ENCODE measurements at regions not wholly inside any gene's neighbourhood (a gene's known extent, or its start where the extent isn't known, plus 50 kb on each side); places are given as distances from the start of the nearest gene placed in this dataset.

DNA sequence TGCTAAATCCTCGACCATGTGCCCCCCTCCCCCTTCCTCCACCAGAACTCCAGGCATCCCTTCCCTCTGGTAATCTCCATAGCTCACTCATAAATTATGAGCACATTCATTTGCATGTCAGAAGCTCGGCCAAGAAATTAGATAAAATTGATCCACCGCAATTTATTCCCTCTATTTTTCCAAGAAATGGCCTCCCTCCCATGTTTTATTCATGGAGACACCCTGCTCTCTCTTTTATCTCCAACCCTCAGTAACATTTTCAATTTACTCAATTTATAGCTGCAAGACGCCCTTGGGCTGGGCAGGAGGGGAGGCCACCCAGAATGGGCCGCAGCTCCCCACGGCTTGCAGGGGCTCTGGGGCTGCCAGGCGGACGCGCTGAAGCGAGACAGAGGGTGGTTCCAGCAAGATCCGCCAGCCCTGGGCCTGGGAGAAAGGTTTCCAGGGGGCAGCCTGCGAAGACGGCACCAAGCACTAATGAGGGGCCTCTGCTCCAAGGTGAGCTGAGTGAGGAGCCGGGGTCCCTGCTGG, 54.7 kb upstream of the ZNF423 start:
- Mint-ChIP-seq H3K27me3 (peaks cover 3% of the 10 kb centered on the region), H3K4me3 (no peak overlapping the region), H3K36me3 (ENCODE audit: low read depth) (no peaks in the 10 kb centered on the region), H3K9me3 (no peaks in the 10 kb centered on the region), H3K27ac (no peak overlapping the region), H3K4me1 (ENCODE audit: low read depth) (no peaks in the 10 kb centered on the region)
- no peak for DNase-seq
- ChIA-PET POLR2A (no interaction called here), CTCF (interaction anchor here (1.1 kb wide), 1 partner anchor 53 kb away, joined by 3 read pairs; no protein-coding TSS in a partner anchor)
- no peak for ATAC-seq
- TF ChIP-seq CTCF (IDR thresholded peaks at IDR 0.05), result no peak
- intact Hi-C loops (cut with micrococcal nuclease), result no loop called here

DNA sequence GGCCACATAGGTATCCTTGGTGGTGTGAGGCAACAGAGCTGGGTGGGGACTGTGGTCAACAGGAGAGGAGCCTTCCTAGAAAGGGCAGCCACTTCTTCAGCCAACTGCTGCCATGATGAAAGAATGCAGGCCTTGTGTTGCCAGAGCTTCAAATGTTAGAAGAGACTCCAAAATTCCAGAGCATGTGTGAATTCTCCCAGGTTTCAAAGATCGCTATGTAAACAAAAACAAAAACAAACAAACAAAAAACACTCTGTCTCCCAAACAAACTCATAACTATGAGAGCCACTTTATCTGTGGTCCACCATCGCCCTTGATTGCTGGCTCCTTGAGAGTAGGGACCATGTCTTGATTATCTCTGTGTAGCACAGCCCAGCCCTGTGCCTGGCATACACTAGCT, 55.5 kb upstream of the ZNF423 start:
- ATAC-seq (no peak), DNase-seq (no peak)
- Mint-ChIP-seq H3K27me3 (peaks cover 3% of the 10 kb centered on the region), H3K4me3 (no peak overlapping the region), H3K9me3 (no peaks in the 10 kb centered on the region), H3K36me3 (ENCODE audit: low read depth) (no peaks in the 10 kb centered on the region), H3K27ac (no peak overlapping the region), H3K4me1 (ENCODE audit: low read depth) (no peaks in the 10 kb centered on the region)
- TF ChIP-seq CTCF (IDR thresholded peaks at IDR 0.05), result no peak
- POLR2A ChIA-PET, result no interaction called here
- intact Hi-C loops (cut with micrococcal nuclease), result no loop called here
- CTCF ChIA-PET, result no interaction called here

GRCh38 chr16:49912721-49913120, 56.8 kb upstream of the ZNF423 start:
- intact Hi-C loops (cut with micrococcal nuclease), result no loop called here
- Mint-ChIP-seq H3K27ac (no peak overlapping the region), H3K27me3 (peaks cover 3% of the 10 kb centered on the region), H3K9me3 (no peaks in the 10 kb centered on the region), H3K4me1 (ENCODE audit: low read depth) (no peaks in the 10 kb centered on the region), H3K4me3 (no peak overlapping the region), H3K36me3 (ENCODE audit: low read depth) (no peaks in the 10 kb centered on the region)
- no peak for TF ChIP-seq CTCF (IDR thresholded peaks at IDR 0.05)
- ChIA-PET CTCF (interaction anchor here (1.3 kb wide), 1 partner anchor 9 kb away, joined by 3 read pairs; no protein-coding TSS in a partner anchor), POLR2A (no interaction called here)
- ATAC-seq (no peak), DNase-seq (no peak)

GRCh38 chr16:49913720-49914119, 57.8 kb upstream of the ZNF423 start:
- ChIA-PET CTCF (interaction anchor here (0.7 to 1.3 kb wide), 2 partner anchors 8 to 1227 kb away, joined by 3 read pairs; no protein-coding TSS in a partner anchor), POLR2A (no interaction called here)
- DNase-seq, result no peak
- H3K27me3 Mint-ChIP-seq, result peaks cover 3% of the 10 kb centered on the region
- H3K4me1 Mint-ChIP-seq (ENCODE audit: low read depth), result no peaks in the 10 kb centered on the region
- no peak overlapping the region for H3K4me3 Mint-ChIP-seq
- no peaks in the 10 kb centered on the region for H3K9me3 Mint-ChIP-seq
- no peak for TF ChIP-seq CTCF (IDR thresholded peaks at IDR 0.05)
- H3K36me3 Mint-ChIP-seq (ENCODE audit: low read depth), result no peaks in the 10 kb centered on the region
- intact Hi-C loops (cut with micrococcal nuclease), result no loop called here
- ATAC-seq, result no peak
- H3K27ac Mint-ChIP-seq, result no peak overlapping the region

GRCh38 chr16:49914657-49915056, 58.7 kb upstream of the ZNF423 start:
- CTCF ChIA-PET, result no interaction called here
- DNase-seq, result no peak
- Mint-ChIP-seq H3K36me3 (ENCODE audit: low read depth) (no peaks in the 10 kb centered on the region), H3K9me3 (no peaks in the 10 kb centered on the region), H3K27ac (no peak overlapping the region), H3K4me1 (ENCODE audit: low read depth) (no peaks in the 10 kb centered on the region), H3K4me3 (no peak overlapping the region), H3K27me3 (peaks cover 3% of the 10 kb centered on the region)
- no peak for TF ChIP-seq CTCF (IDR thresholded peaks at IDR 0.05)
- no peak for ATAC-seq
- POLR2A ChIA-PET, result no interaction called here
- intact Hi-C loops (cut with micrococcal nuclease), result no loop called here

Data from activated CD8-positive, alpha-beta T cell treated with anti-CD3 and anti-CD28 coated beads for 36 hours (primary cell).